ENCODE measurements at regions not wholly inside any gene's neighbourhood (a gene's known extent, or its start where the extent isn't known, plus 50 kb on each side); places are given as distances from the start of the nearest gene placed in this dataset.

DNA sequence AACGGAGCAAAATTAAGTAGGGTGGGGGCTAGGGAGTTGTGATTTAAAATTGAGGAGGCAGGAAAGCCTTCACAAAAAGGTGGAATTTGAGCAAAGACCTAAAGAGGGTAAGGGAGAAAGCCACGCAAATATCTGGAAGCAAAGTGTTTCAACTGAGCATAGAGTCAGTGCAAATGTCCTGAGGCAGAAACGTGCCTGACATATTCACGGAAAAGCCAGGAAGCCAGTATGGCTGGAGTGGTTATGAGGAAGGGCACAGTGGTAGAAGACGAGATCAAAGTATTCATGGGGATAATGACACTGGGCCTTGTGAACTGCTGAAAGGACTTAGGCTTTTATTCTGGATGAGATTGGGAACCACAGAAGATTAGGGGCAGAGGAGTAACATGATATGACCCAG is 268.4 kb downstream of the MAN2A1 start:
- no peak overlapping the region for H3K27ac ChIP-seq (ENCODE audit: low read depth, low read length)
- no peaks in the 10 kb centered on the region for H3K27me3 ChIP-seq (ENCODE audit: control insufficient read depth in 5 of 5, insufficient read depth in 4 of 5, low read length in 5 of 5)
- H3K9ac ChIP-seq (ENCODE audit: low read length in 5 of 5): no peak overlapping the region
- H3K9me3 ChIP-seq (ENCODE audit: control insufficient read depth in 5 of 5, low read length in 5 of 5): no peaks in the 10 kb centered on the region
- peaks cover 0 to 6% (median 0%) of the 10 kb centered on the region in 5 donors for H3K4me1 ChIP-seq (ENCODE audit: control insufficient read depth in 5 of 5, insufficient read depth in 5 of 5, low read length in 5 of 5)
- H3K36me3 ChIP-seq (ENCODE audit: control insufficient read depth in 5 of 5, insufficient read depth in 5 of 5, low read length in 5 of 5): no peaks in the 10 kb centered on the region
- no peak overlapping the region for H3K4me3 ChIP-seq (ENCODE audit: low read depth in 1 of 5, low read length in 5 of 5)

DNA sequence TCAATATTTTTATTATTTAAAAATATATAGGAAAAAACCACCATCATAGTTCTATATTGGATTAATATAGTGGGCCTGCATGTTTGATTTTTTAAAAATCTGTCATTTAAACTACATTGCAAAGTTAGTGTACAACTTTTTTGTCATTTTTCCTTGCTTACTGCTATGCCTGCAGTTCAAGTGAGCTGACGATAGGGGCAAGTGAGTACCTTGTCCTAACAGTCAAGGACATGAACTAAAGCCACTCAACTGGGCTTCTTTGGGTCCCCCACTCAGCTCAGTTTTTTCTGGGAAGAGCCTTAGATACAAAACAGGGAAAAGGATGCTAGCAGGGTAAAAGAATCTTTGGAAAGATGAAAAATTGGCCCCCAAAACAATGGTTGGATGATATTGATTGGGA is 269.9 kb downstream of the MAN2A1 start:
- H3K9me3 ChIP-seq (ENCODE audit: control insufficient read depth in 5 of 5, low read length in 5 of 5): no peaks in the 10 kb centered on the region
- H3K36me3 ChIP-seq (ENCODE audit: control insufficient read depth in 5 of 5, insufficient read depth in 5 of 5, low read length in 5 of 5): no peaks in the 10 kb centered on the region
- no peaks in the 10 kb centered on the region for H3K27me3 ChIP-seq (ENCODE audit: control insufficient read depth in 5 of 5, insufficient read depth in 4 of 5, low read length in 5 of 5)
- H3K27ac ChIP-seq (ENCODE audit: low read depth, low read length): no peak overlapping the region
- H3K9ac ChIP-seq (ENCODE audit: low read length in 5 of 5): no peak overlapping the region
- no peak overlapping the region for H3K4me3 ChIP-seq (ENCODE audit: low read depth in 1 of 5, low read length in 5 of 5)
- peaks cover 0 to 6% (median 0%) of the 10 kb centered on the region in 5 donors for H3K4me1 ChIP-seq (ENCODE audit: control insufficient read depth in 5 of 5, insufficient read depth in 5 of 5, low read length in 5 of 5)

DNA sequence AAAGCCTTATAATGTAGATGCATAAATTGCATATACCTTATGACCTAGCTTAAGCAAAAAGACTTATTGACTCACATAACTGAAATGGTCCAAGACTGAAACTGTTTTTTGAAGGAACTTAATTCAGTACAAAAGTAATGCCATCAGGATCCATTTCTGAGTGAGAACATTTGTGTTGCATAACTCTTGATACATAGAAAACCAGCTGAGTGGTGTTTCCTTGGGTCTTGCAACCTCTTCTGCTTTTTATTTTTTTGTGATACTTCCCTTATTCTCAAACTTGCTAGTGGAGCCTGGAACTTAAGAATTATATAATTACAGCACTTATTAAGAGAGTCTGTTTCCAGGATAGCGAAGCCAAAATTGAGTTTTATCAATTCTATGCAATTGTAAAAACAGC is 272.0 kb downstream of the MAN2A1 start:
- Histone ChIP-seq H3K9me3 (ENCODE audit: control insufficient read depth in 5 of 5, low read length in 5 of 5) (no peaks in the 10 kb centered on the region), H3K4me3 (ENCODE audit: low read depth in 1 of 5, low read length in 5 of 5) (no peak overlapping the region), H3K9ac (ENCODE audit: low read length in 5 of 5) (no peak overlapping the region), H3K27ac (ENCODE audit: low read depth, low read length) (no peak overlapping the region), H3K27me3 (ENCODE audit: control insufficient read depth in 5 of 5, insufficient read depth in 4 of 5, low read length in 5 of 5) (no peaks in the 10 kb centered on the region), H3K36me3 (ENCODE audit: control insufficient read depth in 5 of 5, insufficient read depth in 5 of 5, low read length in 5 of 5) (no peaks in the 10 kb centered on the region), H3K4me1 (ENCODE audit: control insufficient read depth in 5 of 5, insufficient read depth in 5 of 5, low read length in 5 of 5) (peaks cover 0 to 3% (median 0%) of the 10 kb centered on the region in 5 donors)

DNA sequence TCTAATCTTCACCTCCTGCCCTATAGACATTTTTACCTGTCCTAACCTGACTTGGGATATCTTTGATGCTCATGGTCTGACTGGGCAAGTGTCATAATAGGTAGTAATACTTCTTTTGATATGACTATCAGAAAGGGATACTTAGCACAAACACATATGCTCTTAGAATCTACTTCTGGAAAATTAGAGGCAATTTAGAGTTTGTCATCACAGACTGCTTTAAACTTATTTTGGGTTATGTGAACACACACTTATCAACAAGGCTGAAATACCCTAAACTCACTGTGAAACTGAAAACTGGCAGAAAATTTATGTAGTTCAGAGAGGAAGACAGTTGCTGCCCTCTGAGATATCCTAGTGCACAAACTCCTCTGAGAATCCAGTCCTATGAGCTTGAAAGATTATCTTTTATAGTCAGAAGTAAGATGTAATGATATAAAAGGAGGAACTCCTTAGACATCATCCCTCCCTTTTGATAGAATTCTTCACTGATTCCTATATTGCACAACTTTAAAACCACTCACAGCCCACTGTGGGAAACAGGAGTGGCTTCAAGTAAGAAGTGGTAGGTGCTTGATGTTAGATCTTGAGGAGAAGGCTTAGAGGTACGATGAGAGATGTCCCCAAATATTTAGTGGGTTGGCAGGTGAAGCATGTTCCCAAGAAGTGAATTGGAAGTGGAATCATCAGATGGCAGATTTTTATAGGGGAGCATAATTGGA is 273.3 kb downstream of the MAN2A1 start:
- Histone ChIP-seq H3K27ac (ENCODE audit: low read depth, low read length) (no peak overlapping the region), H3K9me3 (ENCODE audit: control insufficient read depth in 5 of 5, low read length in 5 of 5) (no peaks in the 10 kb centered on the region), H3K4me3 (ENCODE audit: low read depth in 1 of 5, low read length in 5 of 5) (no peak overlapping the region), H3K9ac (ENCODE audit: low read length in 5 of 5) (no peak overlapping the region), H3K27me3 (ENCODE audit: control insufficient read depth in 5 of 5, insufficient read depth in 4 of 5, low read length in 5 of 5) (no peaks in the 10 kb centered on the region), H3K36me3 (ENCODE audit: control insufficient read depth in 5 of 5, insufficient read depth in 5 of 5, low read length in 5 of 5) (no peaks in the 10 kb centered on the region), H3K4me1 (ENCODE audit: control insufficient read depth in 5 of 5, insufficient read depth in 5 of 5, low read length in 5 of 5) (no peaks in the 10 kb centered on the region)

DNA sequence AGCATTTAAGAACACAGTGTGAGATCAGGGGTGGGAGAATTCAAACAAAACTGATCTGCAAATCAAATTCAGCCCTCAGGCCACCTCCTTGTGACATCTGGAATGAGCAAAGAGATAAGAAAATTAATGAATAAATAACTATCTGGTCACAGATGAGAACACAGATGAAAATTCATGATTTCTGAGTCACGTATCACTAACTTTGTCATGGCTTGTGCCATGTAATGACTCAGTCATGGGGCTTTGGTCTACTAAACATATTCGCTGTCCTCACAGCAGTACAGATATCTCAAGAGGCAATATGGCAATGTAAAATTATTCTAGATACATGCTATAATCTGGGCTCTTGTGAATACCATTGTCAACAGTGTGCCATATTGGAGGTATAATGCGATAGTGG is 274.4 kb downstream of the MAN2A1 start:
- H3K4me3 ChIP-seq (ENCODE audit: low read depth in 1 of 5, low read length in 5 of 5): no peak overlapping the region
- H3K36me3 ChIP-seq (ENCODE audit: control insufficient read depth in 5 of 5, insufficient read depth in 5 of 5, low read length in 5 of 5): no peaks in the 10 kb centered on the region
- no peaks in the 10 kb centered on the region for H3K9me3 ChIP-seq (ENCODE audit: control insufficient read depth in 5 of 5, low read length in 5 of 5)
- no peaks in the 10 kb centered on the region for H3K4me1 ChIP-seq (ENCODE audit: control insufficient read depth in 5 of 5, insufficient read depth in 5 of 5, low read length in 5 of 5)
- H3K9ac ChIP-seq (ENCODE audit: low read length in 5 of 5): no peak overlapping the region
- H3K27ac ChIP-seq (ENCODE audit: low read depth, low read length): no peak overlapping the region
- no peaks in the 10 kb centered on the region for H3K27me3 ChIP-seq (ENCODE audit: control insufficient read depth in 5 of 5, insufficient read depth in 4 of 5, low read length in 5 of 5)

DNA sequence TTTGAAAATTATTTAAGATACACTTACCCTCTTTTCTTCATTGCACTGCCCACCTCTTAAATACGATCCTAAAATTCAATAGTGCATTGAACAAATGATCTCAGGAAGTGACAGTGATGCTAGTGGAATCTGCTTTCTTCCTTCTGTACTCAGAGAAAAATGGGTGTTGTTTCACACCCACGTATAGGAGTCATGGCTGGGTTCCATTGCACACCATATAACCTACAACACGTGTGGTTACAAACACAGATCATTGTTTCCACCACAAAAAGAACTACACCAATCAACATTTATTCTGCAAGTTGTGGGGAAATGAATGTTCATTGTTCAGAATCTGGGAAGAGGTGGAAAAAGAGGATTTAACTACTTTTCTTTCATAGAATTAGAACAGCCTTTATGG is 275.9 kb downstream of the MAN2A1 start:
- H3K9ac ChIP-seq (ENCODE audit: low read length in 5 of 5): no peak overlapping the region
- no peaks in the 10 kb centered on the region for H3K27me3 ChIP-seq (ENCODE audit: control insufficient read depth in 5 of 5, insufficient read depth in 4 of 5, low read length in 5 of 5)
- no peaks in the 10 kb centered on the region for H3K36me3 ChIP-seq (ENCODE audit: control insufficient read depth in 5 of 5, insufficient read depth in 5 of 5, low read length in 5 of 5)
- H3K4me3 ChIP-seq (ENCODE audit: low read depth in 1 of 5, low read length in 5 of 5): no peak overlapping the region
- no peaks in the 10 kb centered on the region for H3K4me1 ChIP-seq (ENCODE audit: control insufficient read depth in 5 of 5, insufficient read depth in 5 of 5, low read length in 5 of 5)
- no peak overlapping the region for H3K27ac ChIP-seq (ENCODE audit: low read depth, low read length)
- H3K9me3 ChIP-seq (ENCODE audit: control insufficient read depth in 5 of 5, low read length in 5 of 5): no peaks in the 10 kb centered on the region

DNA sequence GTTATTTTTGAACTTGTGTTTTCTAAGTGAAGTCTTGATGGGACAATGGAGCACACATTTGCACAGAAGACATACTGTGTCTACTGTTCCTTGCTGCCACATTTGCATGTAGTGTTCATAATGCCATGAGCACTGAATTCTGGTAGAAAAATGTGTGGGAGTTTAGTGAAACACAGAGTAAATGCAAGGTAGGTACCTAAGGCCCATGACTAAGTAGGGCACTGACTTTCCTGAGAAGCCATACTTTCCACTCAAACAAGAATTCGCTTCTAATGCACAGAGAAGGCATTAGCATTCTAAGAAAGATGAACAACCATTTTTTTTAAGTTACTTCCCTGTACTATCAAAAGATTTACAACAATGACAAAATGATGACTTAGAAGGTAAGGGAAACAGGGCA is 282.2 kb downstream of the MAN2A1 start:
- Histone ChIP-seq H3K9me3 (ENCODE audit: control insufficient read depth in 5 of 5, low read length in 5 of 5) (no peaks in the 10 kb centered on the region), H3K4me1 (ENCODE audit: control insufficient read depth in 5 of 5, insufficient read depth in 5 of 5, low read length in 5 of 5) (no peaks in the 10 kb centered on the region), H3K27me3 (ENCODE audit: control insufficient read depth in 5 of 5, insufficient read depth in 4 of 5, low read length in 5 of 5) (no peaks in the 10 kb centered on the region), H3K4me3 (ENCODE audit: low read depth in 1 of 5, low read length in 5 of 5) (no peak overlapping the region), H3K36me3 (ENCODE audit: control insufficient read depth in 5 of 5, insufficient read depth in 5 of 5, low read length in 5 of 5) (no peaks in the 10 kb centered on the region), H3K9ac (ENCODE audit: low read length in 5 of 5) (no peak overlapping the region), H3K27ac (ENCODE audit: low read depth, low read length) (no peak overlapping the region)

DNA sequence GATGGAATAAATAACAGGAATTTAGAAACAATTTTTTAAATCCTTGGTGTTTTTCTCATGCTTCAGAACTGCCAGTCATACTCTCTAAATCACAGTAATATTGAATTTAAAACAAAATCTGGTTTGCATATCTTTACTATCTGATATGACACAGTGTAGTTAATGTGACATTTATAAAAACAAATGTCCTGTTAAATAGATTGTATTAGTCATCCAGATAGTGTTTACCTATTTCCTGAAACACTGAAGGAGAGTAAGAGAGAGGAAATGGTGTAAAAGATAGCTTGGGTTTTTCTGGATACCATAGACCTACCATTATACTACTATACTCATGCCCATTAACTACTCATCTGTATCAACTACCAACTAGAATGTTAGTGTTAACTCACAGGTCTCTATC is 292.3 kb downstream of the MAN2A1 start:
- Histone ChIP-seq H3K36me3 (ENCODE audit: control insufficient read depth in 5 of 5, insufficient read depth in 5 of 5, low read length in 5 of 5) (no peaks in the 10 kb centered on the region), H3K9ac (ENCODE audit: low read length in 5 of 5) (no peak overlapping the region), H3K4me3 (ENCODE audit: low read depth in 1 of 5, low read length in 5 of 5) (no peak overlapping the region), H3K27ac (ENCODE audit: low read depth, low read length) (no peak overlapping the region), H3K27me3 (ENCODE audit: control insufficient read depth in 5 of 5, insufficient read depth in 4 of 5, low read length in 5 of 5) (no peaks in the 10 kb centered on the region), H3K4me1 (ENCODE audit: control insufficient read depth in 5 of 5, insufficient read depth in 5 of 5, low read length in 5 of 5) (no peaks in the 10 kb centered on the region), H3K9me3 (ENCODE audit: control insufficient read depth in 5 of 5, low read length in 5 of 5) (no peaks in the 10 kb centered on the region)

DNA sequence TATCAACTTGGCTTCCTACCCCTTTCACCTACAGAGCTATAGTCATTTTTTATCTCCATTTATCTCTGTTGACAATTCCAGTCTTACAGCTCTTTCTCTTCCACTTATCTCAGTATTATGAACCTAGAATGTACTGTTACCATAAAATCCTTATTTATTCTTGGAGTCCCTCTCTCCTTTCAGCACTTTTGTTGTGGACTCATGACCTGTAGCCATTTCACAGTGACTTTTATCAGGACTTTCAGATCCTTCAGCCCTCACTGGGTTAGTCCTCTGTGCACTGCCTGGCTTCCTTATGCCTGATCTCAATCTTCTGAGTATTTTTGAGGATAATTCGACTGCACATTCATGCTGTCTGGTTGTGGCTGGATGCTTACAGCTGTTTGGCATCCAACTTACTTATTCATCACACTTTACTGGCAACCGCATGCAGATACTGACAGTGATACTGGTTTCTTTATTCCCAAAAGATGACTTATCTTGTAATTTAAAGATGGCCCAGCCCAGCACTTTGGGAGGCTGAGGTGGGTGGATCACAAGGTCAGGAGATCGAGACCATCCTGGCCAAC is 293.3 kb downstream of the MAN2A1 start:
- Histone ChIP-seq H3K4me3 (ENCODE audit: low read depth in 1 of 5, low read length in 5 of 5) (no peak overlapping the region), H3K4me1 (ENCODE audit: control insufficient read depth in 5 of 5, insufficient read depth in 5 of 5, low read length in 5 of 5) (peaks cover 0 to 4% (median 0%) of the 10 kb centered on the region in 5 donors), H3K36me3 (ENCODE audit: control insufficient read depth in 5 of 5, insufficient read depth in 5 of 5, low read length in 5 of 5) (no peaks in the 10 kb centered on the region), H3K9ac (ENCODE audit: low read length in 5 of 5) (no peak overlapping the region), H3K27me3 (ENCODE audit: control insufficient read depth in 5 of 5, insufficient read depth in 4 of 5, low read length in 5 of 5) (no peaks in the 10 kb centered on the region), H3K27ac (ENCODE audit: low read depth, low read length) (no peak overlapping the region), H3K9me3 (ENCODE audit: control insufficient read depth in 5 of 5, low read length in 5 of 5) (no peaks in the 10 kb centered on the region)

DNA sequence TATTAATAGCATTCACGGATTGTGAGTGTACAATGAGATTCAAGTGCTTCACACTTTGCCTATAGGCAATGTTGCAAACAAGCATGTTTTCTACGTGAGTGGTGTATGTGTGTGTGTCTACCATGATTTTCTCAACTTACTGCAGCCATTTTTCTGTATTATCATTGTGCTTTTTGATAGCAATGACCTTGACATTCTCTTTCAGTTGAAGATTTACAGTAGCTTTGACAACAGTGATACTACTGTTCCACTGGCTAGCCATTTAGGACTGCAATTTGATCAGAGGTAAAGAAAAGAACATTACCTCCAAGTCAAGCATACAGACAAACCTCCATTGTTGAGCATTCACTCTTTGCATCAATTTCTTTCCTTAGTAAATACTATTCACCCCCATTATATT is 297.0 kb downstream of the MAN2A1 start:
- Histone ChIP-seq H3K27ac (ENCODE audit: low read depth, low read length) (no peak overlapping the region), H3K4me3 (ENCODE audit: low read depth in 1 of 5, low read length in 5 of 5) (no peak overlapping the region), H3K9ac (ENCODE audit: low read length in 5 of 5) (no peak overlapping the region), H3K4me1 (ENCODE audit: control insufficient read depth in 5 of 5, insufficient read depth in 5 of 5, low read length in 5 of 5) (peaks cover 0 to 4% (median 0%) of the 10 kb centered on the region in 5 donors), H3K36me3 (ENCODE audit: control insufficient read depth in 5 of 5, insufficient read depth in 5 of 5, low read length in 5 of 5) (no peaks in the 10 kb centered on the region), H3K9me3 (ENCODE audit: control insufficient read depth in 5 of 5, low read length in 5 of 5) (no peaks in the 10 kb centered on the region), H3K27me3 (ENCODE audit: control insufficient read depth in 5 of 5, insufficient read depth in 4 of 5, low read length in 5 of 5) (no peaks in the 10 kb centered on the region)
